Right cardiac atrium (tissue), 5 donors: ENCODE measurements at regions not wholly inside any gene's neighbourhood (a gene's known extent, or its start where the extent isn't known, plus 50 kb on each side); places are given as distances from the start of the nearest gene placed in this dataset.

Experiments used
- ATAC-seq, 2 donors: fragments of 200-7000 bp; cut with Tn5 transposase; one replicate each; pipeline versions ENCODE4 v1.8.0 to v1.9.1; 2020; ENCODE audit warnings: moderate library complexity in 2 of 2, mild to moderate bottlenecking in 1 of 2
- DNase-seq, 3 donors: peaks; one replicate each; pipeline ENCODE4 v3.0.0-alpha.2; 2020
- H3K27ac ChIP-seq: one replicate; pipeline ENCODE4 v1.5.1; 2013; ENCODE audit warnings: mild to moderate bottlenecking, low read length, control low read depth, moderate library complexity
- H3K27me3 ChIP-seq: one replicate; pipeline ENCODE4 v1.6.1; 2013; ENCODE audit not compliant: control insufficient read depth, insufficient read depth
- H3K4me1 ChIP-seq: one replicate; pipeline ENCODE4 v1.6.1; 2013; ENCODE audit warnings: low read length; ENCODE audit not compliant: control insufficient read depth, insufficient read depth
- H3K4me3 ChIP-seq: one replicate; pipeline ENCODE4 v1.5.1; 2013; ENCODE audit warnings: low read length, control low read depth
- H3K9me3 ChIP-seq: one replicate; pipeline ENCODE4 v1.6.1; 2013; ENCODE audit warnings: low read length; ENCODE audit not compliant: control insufficient read depth
- WGBS: extraction: QIAGEN DNeasy Blood & Tissue Kit; methylation state at CpG from one replicate; pipeline ENCODE4 v1.1.7; 2013; 5-methylcytosine and 5-hydroxymethylcytosine counted together
- intact Hi-C, 4 donors: fragments of 100-400 bp; cut with DNase I; formaldehyde crosslinking; loops; one replicate each; pipeline versions ENCODE4 v1.11.0 to v1.14.0; 2022 to 2023
- donor health status: healthy with polysubstance abuse.
- donor health status: DM: no; HTN: yes; CAD: no.
- donor health status: DM: no; HTN: no; CAD: no.
- donor health status: DM: no; HTN: yes; CAD: no; lungs with severe emphysema.
- donor health status: DM: yes; HTN: yes; CAD: no.

DNA sequence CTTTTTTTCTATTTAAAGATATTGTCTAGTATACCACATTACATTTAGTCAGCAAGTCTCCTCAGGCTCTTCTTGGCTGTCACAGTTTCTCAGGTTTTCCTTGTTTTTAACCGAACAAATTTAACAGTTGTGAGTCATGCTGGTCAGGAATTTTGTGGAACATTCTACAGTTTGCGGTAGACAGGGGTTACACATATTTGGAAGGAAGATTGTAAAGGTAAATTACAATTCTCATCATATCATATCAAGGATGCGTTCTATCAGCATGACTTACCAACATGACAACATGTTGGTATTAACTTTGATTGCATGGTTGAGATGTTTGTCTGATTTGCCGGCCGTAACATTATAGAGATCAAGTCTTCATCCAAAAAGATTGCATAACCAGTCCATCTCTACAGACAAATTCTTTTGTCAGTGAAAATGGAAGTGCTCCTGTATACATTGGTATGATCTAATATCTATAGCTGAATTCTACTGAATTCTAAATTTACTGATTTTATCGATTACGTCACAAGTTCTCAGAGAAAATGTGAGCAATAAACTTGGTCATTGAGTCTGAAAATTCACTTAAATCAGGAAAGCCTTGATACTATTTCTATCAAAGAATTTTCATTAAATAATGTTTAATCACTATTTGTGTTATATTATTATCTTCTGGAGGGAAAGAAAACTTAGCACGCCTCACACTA is 664.4 kb upstream of the SLC8A1 start:
- no peak overlapping the region for H3K27ac ChIP-seq
- no peak overlapping the region for H3K4me3 ChIP-seq
- H3K27me3 ChIP-seq: no peaks in the 10 kb centered on the region
- ATAC-seq: no peak
- no peaks in the 10 kb centered on the region for H3K4me1 ChIP-seq
- H3K9me3 ChIP-seq: no peaks in the 10 kb centered on the region
- WGBS: 94% methylated on average over 8 of the region's 8 CpGs
- DNase-seq: no peak
- intact Hi-C loops: no loop called here

GRCh38 chr2:41119489-41119888 is 667.6 kb upstream of the SLC8A1 start:
- Histone ChIP-seq H3K4me3 (no peak overlapping the region), H3K27me3 (no peaks in the 10 kb centered on the region), H3K27ac (no peak overlapping the region), H3K4me1 (no peaks in the 10 kb centered on the region), H3K9me3 (no peaks in the 10 kb centered on the region)
- whole genome bisulfite sequencing: 92% methylated on average over 4 of the region's 4 CpGs
- no peak for DNase-seq
- ATAC-seq: no peak
- intact Hi-C loops: no loop called here

GRCh38 chr2:41123341-41123740 is 671.5 kb upstream of the SLC8A1 start:
- Histone ChIP-seq H3K27me3 (no peaks in the 10 kb centered on the region), H3K4me1 (no peaks in the 10 kb centered on the region), H3K27ac (no peak overlapping the region), H3K4me3 (no peak overlapping the region), H3K9me3 (no peaks in the 10 kb centered on the region)
- ATAC-seq (no peak), DNase-seq (no peak)
- WGBS: 53% methylated on average over 1 of the region's 1 CpG
- intact Hi-C loops: no loop called here

DNA sequence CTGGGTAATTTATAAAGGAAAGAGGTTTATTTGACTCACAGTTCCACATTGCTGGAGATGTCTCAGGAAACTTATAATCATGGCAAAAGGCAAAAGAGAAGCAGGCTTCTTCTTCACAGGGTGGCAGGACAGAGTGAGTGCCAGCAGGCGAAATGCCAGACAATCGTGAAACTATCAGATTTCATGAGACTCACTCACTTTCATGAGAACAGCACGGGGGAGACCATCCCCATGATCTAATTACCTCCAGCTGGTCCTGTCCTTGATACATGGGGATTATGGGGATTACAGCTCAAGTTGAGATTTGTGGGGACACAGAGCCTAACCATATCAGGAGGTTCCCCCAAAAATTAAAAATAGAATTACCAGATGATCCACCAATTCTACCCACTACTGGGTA is 675.5 kb upstream of the SLC8A1 start:
- intact Hi-C loops: no loop called here
- DNase-seq (no peak), ATAC-seq (no peak)
- Histone ChIP-seq H3K4me3 (no peak overlapping the region), H3K27ac (no peak overlapping the region), H3K9me3 (no peaks in the 10 kb centered on the region), H3K27me3 (no peaks in the 10 kb centered on the region), H3K4me1 (no peaks in the 10 kb centered on the region)
- WGBS: 65% methylated on average over 3 of the region's 3 CpGs

- 53% methylated on average over 3 of the region's 3 CpGs for WGBS
- intact Hi-C loops: no loop called here
Measured at GRCh38 chr2:41129988-41130387, 678.1 kb upstream of the SLC8A1 start.

DNA sequence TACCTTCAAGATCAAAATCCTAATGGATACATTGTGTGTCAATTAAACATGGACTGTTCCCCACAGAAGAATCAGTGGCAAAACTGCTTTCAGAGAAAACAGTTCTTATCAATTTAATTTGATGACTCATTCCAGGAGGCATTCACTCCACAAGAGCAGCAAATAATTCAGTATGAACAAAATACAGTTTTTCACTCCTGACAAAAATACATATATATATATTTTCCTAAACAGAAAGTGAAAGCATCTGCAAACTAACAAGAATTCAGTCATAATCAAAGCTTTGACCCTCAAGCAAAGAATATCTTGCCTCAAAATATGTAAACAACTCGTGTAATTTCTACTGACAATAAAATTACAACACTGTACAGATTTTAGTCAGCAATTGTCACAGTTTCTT is 685.1 kb upstream of the SLC8A1 start:
- intact Hi-C loops: no loop called here
- DNase-seq: no peak
- Histone ChIP-seq H3K4me1 (no peaks in the 10 kb centered on the region), H3K27ac (no peak overlapping the region), H3K9me3 (no peaks in the 10 kb centered on the region), H3K27me3 (no peaks in the 10 kb centered on the region), H3K4me3 (no peak overlapping the region)
- 47% methylated on average over 1 of the region's 1 CpG for WGBS
- no peak for ATAC-seq

More at GRCh38 chr2:41129988-41130387, 678.1 kb upstream of the SLC8A1 start:
- Histone ChIP-seq H3K4me3 (no peak overlapping the region), H3K27me3 (no peaks in the 10 kb centered on the region), H3K4me1 (no peaks in the 10 kb centered on the region), H3K9me3 (no peaks in the 10 kb centered on the region), H3K27ac (no peak overlapping the region)
- ATAC-seq: no peak
- DNase-seq: no peak

GRCh38 chr2:41141146-41141791 is 689.4 kb upstream of the SLC8A1 start:
- Histone ChIP-seq H3K27ac (no peak overlapping the region), H3K9me3 (no peaks in the 10 kb centered on the region), H3K4me1 (no peaks in the 10 kb centered on the region), H3K27me3 (no peaks in the 10 kb centered on the region), H3K4me3 (no peak overlapping the region)
- WGBS: 85% methylated on average over 5 of the region's 5 CpGs
- DNase-seq: no peak
- intact Hi-C loops: no loop called here
- ATAC-seq: no peak

DNA sequence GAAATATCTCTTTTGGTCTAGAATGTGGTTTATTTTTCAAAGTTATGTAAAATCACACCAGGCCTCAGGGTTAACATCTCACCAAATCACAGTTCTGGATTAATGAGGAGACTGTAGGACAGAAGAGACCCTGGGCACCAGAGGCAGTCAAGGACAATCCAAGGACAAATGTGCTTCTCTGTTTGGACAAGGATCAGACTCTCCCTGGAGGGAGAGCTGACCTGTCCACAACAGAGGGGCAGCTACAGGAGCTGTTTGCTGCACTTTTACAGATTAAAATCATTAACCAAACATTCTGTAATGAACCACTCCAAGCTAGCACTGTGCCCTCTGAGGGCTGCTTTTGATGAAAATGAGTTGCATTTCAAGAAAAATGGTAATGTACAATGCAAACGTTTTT is 690.6 kb upstream of the SLC8A1 start:
- WGBS: 36% methylated on average over 1 of the region's 1 CpG
- ATAC-seq: no peak
- Histone ChIP-seq H3K4me3 (no peak overlapping the region), H3K9me3 (no peaks in the 10 kb centered on the region), H3K27me3 (no peaks in the 10 kb centered on the region), H3K27ac (no peak overlapping the region), H3K4me1 (no peaks in the 10 kb centered on the region)
- no peak for DNase-seq
- intact Hi-C loops: no loop called here

- ATAC-seq (no peak), DNase-seq (no peak)
- Histone ChIP-seq H3K27ac (no peak overlapping the region), H3K27me3 (no peaks in the 10 kb centered on the region), H3K9me3 (no peaks in the 10 kb centered on the region), H3K4me3 (no peak overlapping the region), H3K4me1 (no peaks in the 10 kb centered on the region)
- WGBS: 98% methylated on average over 1 of the region's 1 CpG
- intact Hi-C loops: no loop called here
Measured at GRCh38 chr2:41145066-41145465, 693.2 kb upstream of the SLC8A1 start.

DNA sequence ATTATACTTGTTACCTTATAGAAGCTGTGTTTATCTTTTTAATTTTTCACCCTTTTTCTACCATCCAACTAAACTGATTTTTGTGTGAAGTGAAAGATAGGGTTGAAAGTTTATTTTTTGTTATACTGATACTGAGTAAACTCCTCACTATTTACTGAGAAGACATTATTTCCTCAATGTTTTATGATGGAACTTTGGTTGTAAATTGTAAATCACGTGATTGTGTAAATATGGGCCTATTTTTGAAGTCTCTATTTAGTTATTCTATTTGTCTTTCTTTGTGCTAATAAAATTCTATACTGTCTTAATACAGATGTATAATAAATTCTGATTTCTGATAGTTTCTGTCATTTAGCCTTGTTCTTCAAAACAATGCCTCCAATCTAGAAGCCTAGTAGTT is 697.2 kb upstream of the SLC8A1 start:
- DNase-seq (no peak), ATAC-seq (no peak)
- Histone ChIP-seq H3K27ac (no peak overlapping the region), H3K9me3 (no peaks in the 10 kb centered on the region), H3K4me3 (no peak overlapping the region), H3K27me3 (no peaks in the 10 kb centered on the region), H3K4me1 (no peaks in the 10 kb centered on the region)
- 72% methylated on average over 1 of the region's 1 CpG for WGBS
- intact Hi-C loops: no loop called here

GRCh38 chr2:41151746-41152145 is 699.9 kb upstream of the SLC8A1 start:
- DNase-seq: no peak

GRCh38 chr2:41152318-41152717 is 700.4 kb upstream of the SLC8A1 start:
- ATAC-seq: no peak
- H3K27me3 ChIP-seq: no peaks in the 10 kb centered on the region
- intact Hi-C loops: no loop called here

More at GRCh38 chr2:41151746-41152145, 699.9 kb upstream of the SLC8A1 start:
- Histone ChIP-seq H3K4me1 (no peaks in the 10 kb centered on the region), H3K27me3 (no peaks in the 10 kb centered on the region), H3K4me3 (no peak overlapping the region), H3K27ac (no peak overlapping the region), H3K9me3 (no peaks in the 10 kb centered on the region)
- WGBS: 77% methylated on average over 4 of the region's 4 CpGs
- ATAC-seq: no peak
- intact Hi-C loops: no loop called here

More at GRCh38 chr2:41152318-41152717, 700.4 kb upstream of the SLC8A1 start:
- no peak for DNase-seq
- H3K27ac ChIP-seq: no peak overlapping the region
- no peaks in the 10 kb centered on the region for H3K9me3 ChIP-seq
- H3K4me3 ChIP-seq: no peak overlapping the region
- no peaks in the 10 kb centered on the region for H3K4me1 ChIP-seq
